ENCODE measurements at regions not wholly inside any gene's neighbourhood (a gene's known extent, or its start where the extent isn't known, plus 50 kb on each side); places are given as distances from the start of the nearest gene placed in this dataset.
"Not testable (repeated sequence)": the region's sequence is repeated elsewhere in the genome, so short reads cannot be mapped to it uniquely, and the experiment has no call there.

GRCh38 chr13:90032313-90032712, 1315.2 kb upstream of the MIR17HG start:
- no peak for DNase-seq

- DNase-seq = no peak
These were observed 1314.5 kb upstream of the MIR17HG start for GRCh38 chr13:90032841-90033493.

- DNase-seq = no peak
These were observed 1308.0 kb upstream of the MIR17HG start for GRCh38 chr13:90039516-90039915.

- DNase-seq = no peak
These were observed 1299.9 kb upstream of the MIR17HG start for GRCh38 chr13:90047600-90047999.

- DNase-seq = no peak
These were observed 1297.4 kb upstream of the MIR17HG start for GRCh38 chr13:90049989-90050671.

GRCh38 chr13:90055121-90055520, 1292.4 kb upstream of the MIR17HG start:
- no peak for DNase-seq

- DNase-seq = no peak
These were observed 1291.7 kb upstream of the MIR17HG start for GRCh38 chr13:90055760-90056159.

- DNase-seq = not testable (repeated sequence)
These were observed 1283.3 kb upstream of the MIR17HG start for GRCh38 chr13:90064226-90064625.

GRCh38 chr13:90068658-90069057, 1278.8 kb upstream of the MIR17HG start:
- DNase-seq = no peak

GRCh38 chr13:90070362-90070761, 1277.1 kb upstream of the MIR17HG start:
- no peak for DNase-seq

- DNase-seq = no peak
These were observed 1276.5 kb upstream of the MIR17HG start for GRCh38 chr13:90070837-90071525.

- DNase-seq = no peak
These were observed 1262.7 kb upstream of the MIR17HG start for GRCh38 chr13:90084684-90085290.

- DNase-seq = no peak
These were observed 1258.4 kb upstream of the MIR17HG start for GRCh38 chr13:90089051-90089450.

GRCh38 chr13:90091611-90092010, 1255.9 kb upstream of the MIR17HG start:
- no peak for DNase-seq

- DNase-seq = no peak
These were observed 1253.1 kb upstream of the MIR17HG start for GRCh38 chr13:90094357-90094756.

- no peak for DNase-seq
These were observed 1248.9 kb upstream of the MIR17HG start for GRCh38 chr13:90098577-90098976.

- DNase-seq = no peak
These were observed 1247.6 kb upstream of the MIR17HG start for GRCh38 chr13:90099847-90100246.

GRCh38 chr13:90103099-90103784, 1244.2 kb upstream of the MIR17HG start:
- DNase-seq = no peak

GRCh38 chr13:90104764-90105163, 1242.7 kb upstream of the MIR17HG start:
- no peak for DNase-seq

- no peak for DNase-seq
These were observed 1242.2 kb upstream of the MIR17HG start for GRCh38 chr13:90105276-90105675.

GRCh38 chr13:90105849-90106496, 1241.5 kb upstream of the MIR17HG start:
- no peak for DNase-seq

GRCh38 chr13:90107661-90108060, 1239.8 kb upstream of the MIR17HG start:
- DNase-seq = no peak

- DNase-seq = no peak
These were observed 1238.9 kb upstream of the MIR17HG start for GRCh38 chr13:90108547-90108946.
